ENCODE measurements at regions not wholly inside any gene's neighbourhood (a gene's known extent, or its start where the extent isn't known, plus 50 kb on each side); places are given as distances from the start of the nearest gene placed in this dataset.

DNA sequence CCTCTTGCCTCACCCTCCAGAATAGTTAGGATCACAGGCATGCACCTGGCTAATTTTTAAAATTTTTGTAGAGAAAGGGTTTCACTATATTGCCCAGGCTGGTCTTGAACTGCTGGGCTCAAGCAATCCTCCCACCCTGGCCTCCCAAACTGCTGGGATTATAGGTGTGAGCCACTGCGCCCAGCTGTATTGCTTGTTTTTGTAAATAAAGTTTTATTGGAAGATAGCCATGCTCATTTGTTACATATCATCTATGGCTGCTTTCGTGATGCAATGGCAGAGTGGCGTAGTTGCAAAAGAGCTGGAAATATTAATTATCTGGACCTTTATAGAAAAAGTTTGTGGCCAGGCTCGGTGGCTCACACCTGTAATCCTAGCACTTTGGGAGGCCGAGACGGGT, 109.4 kb upstream of the SPRED2 start:
- H3K9me3 ChIP-seq (ENCODE audit: low read depth): no peaks in the 10 kb centered on the region
- no peaks in the 10 kb centered on the region for H4K20me1 ChIP-seq (ENCODE audit: insufficient read depth, poor library complexity, severe bottlenecking)
- no peak for TF ChIP-seq EZH2 (IDR thresholded peaks at IDR 0.05; ENCODE audit: borderline replicate concordance)
- TF ChIP-seq, protein P1, sequence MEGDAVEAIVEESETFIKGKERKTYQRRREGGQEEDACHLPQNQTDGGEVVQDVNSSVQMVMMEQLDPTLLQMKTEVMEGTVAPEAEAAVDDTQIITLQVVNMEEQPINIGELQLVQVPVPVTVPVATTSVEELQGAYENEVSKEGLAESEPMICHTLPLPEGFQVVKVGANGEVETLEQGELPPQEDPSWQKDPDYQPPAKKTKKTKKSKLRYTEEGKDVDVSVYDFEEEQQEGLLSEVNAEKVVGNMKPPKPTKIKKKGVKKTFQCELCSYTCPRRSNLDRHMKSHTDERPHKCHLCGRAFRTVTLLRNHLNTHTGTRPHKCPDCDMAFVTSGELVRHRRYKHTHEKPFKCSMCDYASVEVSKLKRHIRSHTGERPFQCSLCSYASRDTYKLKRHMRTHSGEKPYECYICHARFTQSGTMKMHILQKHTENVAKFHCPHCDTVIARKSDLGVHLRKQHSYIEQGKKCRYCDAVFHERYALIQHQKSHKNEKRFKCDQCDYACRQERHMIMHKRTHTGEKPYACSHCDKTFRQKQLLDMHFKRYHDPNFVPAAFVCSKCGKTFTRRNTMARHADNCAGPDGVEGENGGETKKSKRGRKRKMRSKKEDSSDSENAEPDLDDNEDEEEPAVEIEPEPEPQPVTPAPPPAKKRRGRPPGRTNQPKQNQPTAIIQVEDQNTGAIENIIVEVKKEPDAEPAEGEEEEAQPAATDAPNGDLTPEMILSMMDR (IDR thresholded peaks at IDR 0.05; ENCODE audit: poor library complexity): no peak
- no peak for TF ChIP-seq EZH2phosphoT487 (IDR thresholded peaks at IDR 0.05; ENCODE audit: low read depth, severe bottlenecking, unreplicated experiment)
- 94% methylated on average over 6 of the region's 6 CpGs for WGBS (ENCODE audit: low lambda C conversion rate, missing lambda C conversion rate)
- H3K4me3 ChIP-seq: no peak overlapping the region
- H3K36me3 ChIP-seq (replicated peaks; ENCODE audit: insufficient read depth, low read depth): no peaks in the 10 kb centered on the region
- no peaks in the 10 kb centered on the region for H3K9me2 ChIP-seq (replicated peaks; ENCODE audit: insufficient read depth)
- H3K4me1 ChIP-seq (ENCODE audit: insufficient read depth): peaks cover 4% of the 10 kb centered on the region
- no peaks in the 10 kb centered on the region for H3K79me2 ChIP-seq
- no peak overlapping the region for H3K27ac ChIP-seq
- DNase-seq (ENCODE audit: low spot score): no peak
- H2AFZ ChIP-seq: no peak overlapping the region
- no peaks in the 10 kb centered on the region for H3K27me3 ChIP-seq
- no peak overlapping the region for H3K4me2 ChIP-seq

DNA sequence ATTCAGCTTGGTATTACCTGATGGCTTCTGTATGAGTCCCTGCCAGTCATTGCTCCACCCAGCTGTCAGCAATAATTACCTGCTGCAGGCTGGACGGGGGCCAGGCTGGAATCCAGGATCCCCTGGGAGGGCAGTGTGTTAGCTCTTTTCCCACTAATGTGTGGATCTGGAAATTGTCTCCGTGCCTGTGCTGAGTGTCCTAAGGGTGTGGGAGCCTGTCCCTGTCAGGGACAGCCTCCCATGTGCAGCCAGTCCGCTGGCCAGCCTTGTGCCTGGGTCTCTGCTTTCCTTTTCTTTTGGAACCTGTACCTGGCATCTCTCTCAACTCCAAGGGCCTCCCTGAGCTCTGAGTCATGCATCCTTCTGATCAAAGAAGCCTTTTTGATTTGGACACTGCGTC, 107.2 kb upstream of the SPRED2 start:
- Histone ChIP-seq H4K20me1 (ENCODE audit: insufficient read depth, poor library complexity, severe bottlenecking) (no peaks in the 10 kb centered on the region), H3K9me2 (replicated peaks; ENCODE audit: insufficient read depth) (no peaks in the 10 kb centered on the region), H3K4me2 (no peak overlapping the region), H3K79me2 (no peaks in the 10 kb centered on the region), H3K4me3 (no peak overlapping the region), H3K36me3 (replicated peaks; ENCODE audit: insufficient read depth, low read depth) (no peaks in the 10 kb centered on the region), H3K27ac (no peak overlapping the region), H3K27me3 (no peaks in the 10 kb centered on the region), H3K4me1 (ENCODE audit: insufficient read depth) (peaks cover 4% of the 10 kb centered on the region), H2AFZ (no peak overlapping the region), H3K9me3 (ENCODE audit: low read depth) (no peaks in the 10 kb centered on the region)
- TF ChIP-seq EZH2phosphoT487 (IDR thresholded peaks at IDR 0.05; ENCODE audit: low read depth, severe bottlenecking, unreplicated experiment) (no peak), EZH2 (IDR thresholded peaks at IDR 0.05; ENCODE audit: borderline replicate concordance) (no peak)
- TF ChIP-seq, protein P1 (IDR thresholded peaks at IDR 0.05; ENCODE audit: poor library complexity): no peak
- 56% methylated on average over 4 of the region's 4 CpGs for WGBS (ENCODE audit: low lambda C conversion rate, missing lambda C conversion rate)
- DNase-seq (ENCODE audit: low spot score): no peak

DNA sequence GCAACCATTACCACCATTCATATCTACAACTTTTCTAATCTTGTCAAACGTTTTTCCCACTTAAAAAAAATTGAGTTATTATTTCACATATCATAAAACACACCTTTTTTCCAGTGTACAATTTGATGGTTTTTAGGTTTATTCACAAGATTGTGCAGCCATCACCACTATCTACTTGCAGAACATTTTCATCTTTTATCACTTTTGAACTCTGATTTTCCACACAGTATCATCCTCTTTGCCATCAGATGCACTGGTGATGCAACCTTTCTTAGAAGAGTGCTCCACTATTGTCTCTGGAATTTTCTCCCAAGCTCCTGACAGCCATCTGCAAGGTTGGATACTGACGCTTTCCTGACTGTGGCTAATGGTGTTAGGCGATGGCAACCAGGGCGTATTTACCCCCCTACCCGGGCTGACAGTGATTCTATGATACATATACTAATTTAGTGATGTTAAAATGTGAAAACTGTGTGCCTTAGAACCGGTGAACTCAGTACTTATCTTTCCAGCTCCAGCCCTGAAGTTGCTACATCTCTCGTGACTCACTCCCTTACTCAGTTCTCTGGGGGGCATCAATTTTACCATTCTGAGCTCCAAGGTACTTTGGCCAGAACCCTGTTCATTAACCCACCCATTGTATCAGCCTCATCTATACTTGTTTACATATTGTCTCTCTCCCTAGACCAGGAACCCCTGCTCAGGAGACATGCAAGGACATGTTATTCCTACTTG, 105.4 kb upstream of the SPRED2 start:
- H3K27me3 ChIP-seq: no peaks in the 10 kb centered on the region

More for the DNA sequence above, 105.4 kb upstream of the SPRED2 start:
- no peaks in the 10 kb centered on the region for H3K9me3 ChIP-seq (ENCODE audit: low read depth)
- no peak overlapping the region for H3K4me3 ChIP-seq
- no peak for DNase-seq (ENCODE audit: low spot score)
- H3K27ac ChIP-seq: no peak overlapping the region
- no peaks in the 10 kb centered on the region for H3K9me2 ChIP-seq (replicated peaks; ENCODE audit: insufficient read depth)
- TF ChIP-seq, protein P1 (IDR thresholded peaks at IDR 0.05; ENCODE audit: poor library complexity): no peak
- TF ChIP-seq EZH2phosphoT487 (IDR thresholded peaks at IDR 0.05; ENCODE audit: low read depth, severe bottlenecking, unreplicated experiment) (no peak), EZH2 (IDR thresholded peaks at IDR 0.05; ENCODE audit: borderline replicate concordance) (no peak)
- no peak overlapping the region for H3K4me2 ChIP-seq
- no peak overlapping the region for H2AFZ ChIP-seq
- peaks cover 4% of the 10 kb centered on the region for H3K4me1 ChIP-seq (ENCODE audit: insufficient read depth)
- no peaks in the 10 kb centered on the region for H3K79me2 ChIP-seq
- no peaks in the 10 kb centered on the region for H3K36me3 ChIP-seq (replicated peaks; ENCODE audit: insufficient read depth, low read depth)
- 77% methylated on average over 7 of the region's 7 CpGs for WGBS (ENCODE audit: low lambda C conversion rate, missing lambda C conversion rate)
- no peaks in the 10 kb centered on the region for H4K20me1 ChIP-seq (ENCODE audit: insufficient read depth, poor library complexity, severe bottlenecking)
